ENCODE measurements at regions not wholly inside any gene's neighbourhood (a gene's known extent, or its start where the extent isn't known, plus 50 kb on each side); places are given as distances from the start of the nearest gene placed in this dataset.

- peaks cover 49% of the 10 kb centered on the region for H3K27me3 Mint-ChIP-seq
- no peak overlapping the region for H3K27ac Mint-ChIP-seq
- H3K36me3 Mint-ChIP-seq (ENCODE audit: low read depth), result no peaks in the 10 kb centered on the region
- DNase-seq, result no peak
- POLR2A ChIA-PET, result no interaction called here
- peaks cover 6% of the 10 kb centered on the region for H3K4me1 Mint-ChIP-seq
- CTCF ChIA-PET, result interaction anchor here (1.4 kb wide), 1 partner anchor 401 kb away, joined by 3 read pairs; no protein-coding TSS in a partner anchor
- H3K4me3 Mint-ChIP-seq, result no peak overlapping the region
- H3K9me3 Mint-ChIP-seq, result peaks cover 3% of the 10 kb centered on the region
These were observed 88.4 kb upstream of the STEAP1B start for GRCh38 chr7:22588351-22588750.

- no peak overlapping the region for H3K4me3 Mint-ChIP-seq
- peaks cover 6% of the 10 kb centered on the region for H3K4me1 Mint-ChIP-seq
- H3K9me3 Mint-ChIP-seq, result no peaks in the 10 kb centered on the region
- no peak overlapping the region for H3K27ac Mint-ChIP-seq
- CTCF ChIA-PET, result interaction anchor here (1.4 kb wide), 1 partner anchor 402 kb away, joined by 3 read pairs; no protein-coding TSS in a partner anchor
- no peak for DNase-seq
- POLR2A ChIA-PET, result no interaction called here
- peaks cover 51% of the 10 kb centered on the region for H3K27me3 Mint-ChIP-seq
- H3K36me3 Mint-ChIP-seq (ENCODE audit: low read depth), result no peaks in the 10 kb centered on the region
These were observed 87.3 kb upstream of the STEAP1B start for GRCh38 chr7:22587322-22587721.

- no peaks in the 10 kb centered on the region for H3K36me3 Mint-ChIP-seq (ENCODE audit: low read depth)
- ChIA-PET CTCF (interaction anchor here (1.0 kb wide), 1 partner anchor 139 kb away, joined by 3 read pairs; no protein-coding TSS in a partner anchor), POLR2A (no interaction called here)
- H3K27me3 Mint-ChIP-seq, result peaks cover 49% of the 10 kb centered on the region
- H3K4me1 Mint-ChIP-seq, result peaks cover 6% of the 10 kb centered on the region
- H3K4me3 Mint-ChIP-seq, result no peak overlapping the region
- no peak overlapping the region for H3K27ac Mint-ChIP-seq
- H3K9me3 Mint-ChIP-seq, result no peaks in the 10 kb centered on the region
- DNase-seq, result no peak
These were observed 86.8 kb upstream of the STEAP1B start for GRCh38 chr7:22586786-22587140.

GRCh38 chr7:22586101-22586785 lies 86.3 kb upstream of the STEAP1B start:
- H3K9me3 Mint-ChIP-seq, result no peaks in the 10 kb centered on the region
- DNase-seq, result no peak
- H3K4me1 Mint-ChIP-seq, result peaks cover 8% of the 10 kb centered on the region
- H3K27me3 Mint-ChIP-seq, result peaks cover 48% of the 10 kb centered on the region
- POLR2A ChIA-PET, result no interaction called here
- H3K27ac Mint-ChIP-seq, result no peak overlapping the region
- CTCF ChIA-PET, result interaction anchor here (1.0 kb wide), 1 partner anchor 140 kb away, joined by 3 read pairs; no protein-coding TSS in a partner anchor
- H3K36me3 Mint-ChIP-seq (ENCODE audit: low read depth), result no peaks in the 10 kb centered on the region
- H3K4me3 Mint-ChIP-seq, result no peak overlapping the region

- ChIA-PET POLR2A (no interaction called here), CTCF (interaction anchor here (0.7 kb wide), 1 partner anchor 139 kb away, joined by 3 read pairs; no protein-coding TSS in a partner anchor)
- Mint-ChIP-seq H3K4me3 (no peak overlapping the region), H3K27me3 (peaks cover 42% of the 10 kb centered on the region), H3K27ac (no peak overlapping the region), H3K9me3 (no peaks in the 10 kb centered on the region), H3K4me1 (peaks cover 10% of the 10 kb centered on the region), H3K36me3 (ENCODE audit: low read depth) (peaks cover 3% of the 10 kb centered on the region)
- no peak for DNase-seq
These were observed 84.2 kb upstream of the STEAP1B start for GRCh38 chr7:22584179-22584578.

- peaks cover 3% of the 10 kb centered on the region for H3K36me3 Mint-ChIP-seq (ENCODE audit: low read depth)
- H3K27me3 Mint-ChIP-seq, result peaks cover 43% of the 10 kb centered on the region
- ChIA-PET POLR2A (no interaction called here), CTCF (interaction anchor here (0.7 kb wide), 1 partner anchor 140 kb away, joined by 3 read pairs; no protein-coding TSS in a partner anchor)
- H3K27ac Mint-ChIP-seq, result no peak overlapping the region
- H3K4me3 Mint-ChIP-seq, result no peak overlapping the region
- H3K4me1 Mint-ChIP-seq, result peaks cover 10% of the 10 kb centered on the region
- H3K9me3 Mint-ChIP-seq, result no peaks in the 10 kb centered on the region
- DNase-seq, result no peak
These were observed 83.1 kb upstream of the STEAP1B start for GRCh38 chr7:22582863-22583622.

GRCh38 chr7:22581099-22581498 lies 81.1 kb upstream of the STEAP1B start:
- H3K27me3 Mint-ChIP-seq, result peaks cover 49% of the 10 kb centered on the region
- no peaks in the 10 kb centered on the region for H3K9me3 Mint-ChIP-seq
- H3K27ac Mint-ChIP-seq, result no peak overlapping the region
- peaks cover 4% of the 10 kb centered on the region for H3K4me1 Mint-ChIP-seq
- no peak overlapping the region for H3K4me3 Mint-ChIP-seq
- peaks cover 3% of the 10 kb centered on the region for H3K36me3 Mint-ChIP-seq (ENCODE audit: low read depth)
- ChIA-PET CTCF (no interaction called here), POLR2A (no interaction called here)
- no peak for DNase-seq

GRCh38 chr7:22579961-22580360 lies 80.0 kb upstream of the STEAP1B start:
- Mint-ChIP-seq H3K4me1 (peaks cover 8% of the 10 kb centered on the region), H3K27me3 (peaks cover 58% of the 10 kb centered on the region), H3K4me3 (no peak overlapping the region), H3K36me3 (ENCODE audit: low read depth) (peaks cover 3% of the 10 kb centered on the region), H3K27ac (no peak overlapping the region), H3K9me3 (no peaks in the 10 kb centered on the region)
- ChIA-PET CTCF (no interaction called here), POLR2A (no interaction called here)
- DNase-seq, result no peak

GRCh38 chr7:22578007-22578733 lies 78.2 kb upstream of the STEAP1B start:
- no peak for DNase-seq
- peaks cover 8% of the 10 kb centered on the region for H3K4me1 Mint-ChIP-seq
- H3K36me3 Mint-ChIP-seq (ENCODE audit: low read depth), result peaks cover 3% of the 10 kb centered on the region
- peaks cover 54% of the 10 kb centered on the region for H3K27me3 Mint-ChIP-seq
- H3K4me3 Mint-ChIP-seq, result no peak overlapping the region
- CTCF ChIA-PET, result interaction anchor here (0.9 kb wide), 1 partner anchor 13 kb away, joined by 3 read pairs; no protein-coding TSS in a partner anchor
- H3K27ac Mint-ChIP-seq, result no peak overlapping the region
- POLR2A ChIA-PET, result no interaction called here
- no peaks in the 10 kb centered on the region for H3K9me3 Mint-ChIP-seq

GRCh38 chr7:22577470-22578001 lies 77.5 kb upstream of the STEAP1B start:
- no peak for DNase-seq
- H3K4me3 Mint-ChIP-seq, result no peak overlapping the region
- peaks cover 8% of the 10 kb centered on the region for H3K4me1 Mint-ChIP-seq
- ChIA-PET POLR2A (no interaction called here), CTCF (interaction anchor here (0.9 kb wide), 1 partner anchor 12 kb away, joined by 3 read pairs; no protein-coding TSS in a partner anchor)
- H3K27ac Mint-ChIP-seq, result no peak overlapping the region
- H3K9me3 Mint-ChIP-seq, result no peaks in the 10 kb centered on the region
- peaks cover 51% of the 10 kb centered on the region for H3K27me3 Mint-ChIP-seq
- peaks cover 3% of the 10 kb centered on the region for H3K36me3 Mint-ChIP-seq (ENCODE audit: low read depth)

GRCh38 chr7:22576612-22577469 lies 76.9 kb upstream of the STEAP1B start:
- ChIA-PET POLR2A (no interaction called here), CTCF (no interaction called here)
- Mint-ChIP-seq H3K27me3 (peaks cover 49% of the 10 kb centered on the region), H3K4me1 (peaks cover 8% of the 10 kb centered on the region), H3K4me3 (no peak overlapping the region), H3K36me3 (ENCODE audit: low read depth) (peaks cover 3% of the 10 kb centered on the region), H3K9me3 (no peaks in the 10 kb centered on the region), H3K27ac (no peak overlapping the region)
- no peak for DNase-seq

Measured in activated CD4-positive, alpha-beta T cell treated with anti-CD3 and anti-CD28 coated beads, Interleukin-2, amount 10 ng/mL, durations not matched to agents 7 days and 5 days (primary cell).